ENCODE measurements at regions not wholly inside any gene's neighbourhood (a gene's known extent, or its start where the extent isn't known, plus 50 kb on each side); places are given as distances from the start of the nearest gene placed in this dataset.
A peak's percentile ranks its signal among the peaks of the same experiment; 100 is the strongest.

DNA sequence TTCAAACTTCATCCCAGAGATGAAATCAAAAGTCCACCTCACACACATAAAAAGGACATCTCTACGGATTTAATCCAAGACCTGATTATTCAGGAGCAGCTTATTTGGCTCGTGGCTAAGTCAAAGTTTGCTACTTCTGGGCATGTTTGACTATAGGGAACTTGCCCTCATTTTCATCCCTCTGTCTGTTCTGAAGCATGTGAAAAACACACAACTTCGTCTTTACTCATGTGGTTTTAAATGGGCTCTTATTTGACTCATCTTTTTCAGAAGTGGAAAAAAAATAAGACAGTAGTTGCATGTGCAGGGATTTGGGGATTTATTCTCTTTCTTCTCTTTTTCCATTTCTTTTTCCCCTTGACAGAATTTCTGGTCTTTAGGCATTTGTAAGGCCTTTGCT, 295.9 kb downstream of the TFEC start:
- Histone ChIP-seq H3K27me3 (no peaks in the 10 kb centered on the region), H3K4me1 (no peaks in the 10 kb centered on the region), H3K27ac (no peak overlapping the region), H3K4me3 (replicated peaks in 1 of 3) (no peak overlapping the region), H3K9me3 (no peaks in the 10 kb centered on the region), H3K36me3 (no peaks in the 10 kb centered on the region)
- no peak for TF ChIP-seq CTCF (IDR thresholded peaks at IDR 0.05)
- no peak for TF ChIP-seq POLR2A (IDR thresholded peaks at IDR 0.05)
- WGBS, 2 donors, result 85 to 94% methylated on average over 3 of the region's 3 CpGs
- intact Hi-C loops (cut with DNase I), result no loop called here
- DNase-seq, result no peak

- TF ChIP-seq POLR2A (IDR thresholded peaks at IDR 0.05) (no peak), CTCF (IDR thresholded peaks at IDR 0.05) (no peak)
- Histone ChIP-seq H3K4me1 (no peaks in the 10 kb centered on the region), H3K27ac (no peak overlapping the region), H3K9me3 (no peaks in the 10 kb centered on the region), H3K27me3 (no peaks in the 10 kb centered on the region), H3K4me3 (replicated peaks in 1 of 3) (no peak overlapping the region), H3K36me3 (no peaks in the 10 kb centered on the region)
- no peak for DNase-seq
- intact Hi-C loops (cut with DNase I), result no loop called here
- WGBS, 2 donors, result 58 to 60% methylated on average over 4 of the region's 4 CpGs
Observed at GRCh38 chr7:115731796-115732471, 298.6 kb downstream of the TFEC start.

GRCh38 chr7:115728518-115728917, 302.0 kb downstream of the TFEC start:
- DNase-seq, result no peak
- Histone ChIP-seq H3K27ac (no peak overlapping the region), H3K27me3 (no peaks in the 10 kb centered on the region), H3K4me3 (replicated peaks in 1 of 3) (no peak overlapping the region), H3K9me3 (no peaks in the 10 kb centered on the region), H3K36me3 (no peaks in the 10 kb centered on the region), H3K4me1 (no peaks in the 10 kb centered on the region)
- TF ChIP-seq POLR2A (IDR thresholded peaks at IDR 0.05) (no peak), CTCF (IDR thresholded peaks at IDR 0.05) (no peak)
- WGBS, 2 donors, result 47 to 69% methylated on average over 2 of the region's 2 CpGs
- intact Hi-C loops (cut with DNase I), result no loop called here

- no peaks in the 10 kb centered on the region for H3K9me3 ChIP-seq
- H3K27me3 ChIP-seq, result no peaks in the 10 kb centered on the region
- H3K36me3 ChIP-seq, result no peaks in the 10 kb centered on the region
- intact Hi-C loops (cut with DNase I), result no loop called here
- 49 to 59% methylated on average over 3 of the region's 3 CpGs for WGBS, 2 donors
- no peak overlapping the region for H3K27ac ChIP-seq
- no peak overlapping the region for H3K4me3 ChIP-seq (replicated peaks in 1 of 3)
- no peaks in the 10 kb centered on the region for H3K4me1 ChIP-seq
- TF ChIP-seq CTCF (IDR thresholded peaks at IDR 0.05), result no peak
- TF ChIP-seq POLR2A (IDR thresholded peaks at IDR 0.05), result no peak
- peak; percentile 16 to 21 for DNase-seq
Observed at GRCh38 chr7:115724400-115725056, 306.0 kb downstream of the TFEC start.

GRCh38 chr7:115722302-115722977, 308.1 kb downstream of the TFEC start:
- TF ChIP-seq CTCF (IDR thresholded peaks at IDR 0.05), result no peak
- no peak for TF ChIP-seq POLR2A (IDR thresholded peaks at IDR 0.05)
- WGBS, 2 donors, result 75 to 79% methylated on average over 4 of the region's 4 CpGs
- Histone ChIP-seq H3K9me3 (no peaks in the 10 kb centered on the region), H3K36me3 (no peaks in the 10 kb centered on the region), H3K27me3 (no peaks in the 10 kb centered on the region), H3K4me1 (no peaks in the 10 kb centered on the region), H3K4me3 (replicated peaks in 1 of 3) (no peak overlapping the region), H3K27ac (no peak overlapping the region)
- no peak for DNase-seq
- intact Hi-C loops (cut with DNase I), result no loop called here
